Right ventricle myocardium inferior (tissue), 1 donor: ENCODE measurements at regions not wholly inside any gene's neighbourhood (a gene's known extent, or its start where the extent isn't known, plus 50 kb on each side); places are given as distances from the start of the nearest gene placed in this dataset.

Experiments
- ATAC-seq: fragments of 200-7000 bp; cut with Tn5 transposase; one replicate; pipeline ENCODE4 v1.9.1; 2020; ENCODE audit warnings: mild to moderate bottlenecking, moderate library complexity
- DNase-seq: peaks from one replicate; pipeline ENCODE4 v3.0.0; 2021; ENCODE audit errors: missing footprints
- intact Hi-C: fragments of 100-400 bp; cut with DNase I; formaldehyde crosslinking; loops from one replicate; pipeline ENCODE4 v1.11.0; 2022
- donor health status: DM: no; HTN: yes; CAD: no; lungs with severe emphysema.

- DNase-seq: no peak
- intact Hi-C loops: loop anchor here (2.0 kb wide), 1 partner anchor 646 kb away; no protein-coding TSS in a partner anchor
- ATAC-seq: no peak
Observed at GRCh38 chr2:16283071-16283850, 342.9 kb downstream of the MYCN start.

GRCh38 chr2:16282511-16282910 is 342.2 kb downstream of the MYCN start:
- DNase-seq (no peak), ATAC-seq (no peak)
- intact Hi-C loops: loop anchor here (1.0 to 2.0 kb wide), 2 partner anchors 338 to 646 kb away; no protein-coding TSS in a partner anchor

GRCh38 chr2:16281451-16282335 is 341.3 kb downstream of the MYCN start:
- peak; percentile 48 for ATAC-seq
- intact Hi-C loops: loop anchor here (1.0 to 2.0 kb wide), 2 partner anchors 337 to 645 kb away; no protein-coding TSS in a partner anchor
- no peak for DNase-seq

GRCh38 chr2:16280081-16280480 is 339.7 kb downstream of the MYCN start:
- intact Hi-C loops: no loop called here
- no peak for DNase-seq
- no peak for ATAC-seq

GRCh38 chr2:16279641-16280040 is 339.3 kb downstream of the MYCN start:
- DNase-seq: no peak
- intact Hi-C loops: no loop called here
- ATAC-seq: no peak

- no peak for DNase-seq
- intact Hi-C loops: no loop called here
- no peak for ATAC-seq
Observed at GRCh38 chr2:16279201-16279570, 338.8 kb downstream of the MYCN start.

- intact Hi-C loops: no loop called here
- DNase-seq: no peak
- ATAC-seq: no peak
Observed at GRCh38 chr2:16278421-16279200, 338.3 kb downstream of the MYCN start.

- ATAC-seq (no peak), DNase-seq (no peak)
- intact Hi-C loops: no loop called here
Observed at GRCh38 chr2:16277117-16277516, 336.8 kb downstream of the MYCN start.

- DNase-seq: no peak
- ATAC-seq: no peak
- intact Hi-C loops: no loop called here
Observed at GRCh38 chr2:16275661-16276060, 335.3 kb downstream of the MYCN start.

GRCh38 chr2:16275131-16275530 is 334.8 kb downstream of the MYCN start:
- ATAC-seq: no peak
- intact Hi-C loops: no loop called here
- no peak for DNase-seq

GRCh38 chr2:16273111-16273510 is 332.8 kb downstream of the MYCN start:
- no peak for DNase-seq
- no peak for ATAC-seq
- intact Hi-C loops: no loop called here

- ATAC-seq (no peak), DNase-seq (no peak)
- intact Hi-C loops: no loop called here
Observed at GRCh38 chr2:16272038-16272788, 331.9 kb downstream of the MYCN start.

- intact Hi-C loops: no loop called here
- DNase-seq (no peak), ATAC-seq (no peak)
Observed at GRCh38 chr2:16271231-16271896, 331.0 kb downstream of the MYCN start.

- DNase-seq: no peak
- no peak for ATAC-seq
- intact Hi-C loops: no loop called here
Observed at GRCh38 chr2:16270441-16270840, 330.1 kb downstream of the MYCN start.

GRCh38 chr2:16268301-16269000 is 328.1 kb downstream of the MYCN start:
- no peak for ATAC-seq
- intact Hi-C loops: no loop called here
- DNase-seq: no peak

GRCh38 chr2:16266571-16266970 is 326.2 kb downstream of the MYCN start:
- no peak for DNase-seq
- intact Hi-C loops: no loop called here

GRCh38 chr2:16264931-16265540 is 324.7 kb downstream of the MYCN start:
- intact Hi-C loops: no loop called here
- ATAC-seq (no peak), DNase-seq (no peak)

More at GRCh38 chr2:16266571-16266970, 326.2 kb downstream of the MYCN start:
- ATAC-seq: no peak
